ENCODE measurements at regions not wholly inside any gene's neighbourhood (a gene's known extent, or its start where the extent isn't known, plus 50 kb on each side); places are given as distances from the start of the nearest gene placed in this dataset.

- DNase-seq = no peak
Measured at GRCh38 chrX:55326985-55327384, 62.3 kb upstream of the PAGE3 start.

- DNase-seq = no peak
Measured at GRCh38 chrX:55335296-55335695, 70.6 kb upstream of the PAGE3 start.

- no peak for DNase-seq
Measured at GRCh38 chrX:55336176-55336575, 71.5 kb upstream of the PAGE3 start.

- no peak for DNase-seq
Measured at GRCh38 chrX:55340896-55341433, 76.2 kb upstream of the PAGE3 start.

- DNase-seq = peak; percentile 58
Measured at GRCh38 chrX:55342533-55343501, 78.1 kb upstream of the PAGE3 start.

- DNase-seq = no peak
Measured at GRCh38 chrX:55356609-55357008, 91.9 kb upstream of the PAGE3 start.

- DNase-seq = peak; percentile 3
Measured at GRCh38 chrX:55357236-55357635, 92.5 kb upstream of the PAGE3 start.

- no peak for DNase-seq
Measured at GRCh38 chrX:55379396-55379795, 72.5 kb upstream of the MAGEH1 start.

GRCh38 chrX:55389376-55389775 lies 62.6 kb upstream of the MAGEH1 start:
- DNase-seq = no peak

GRCh38 chrX:55396836-55397235 lies 55.1 kb upstream of the MAGEH1 start:
- DNase-seq = peak; percentile 2

Data from CD4-positive, alpha-beta T cell treated with Interleukin-10 for 1 hour (primary cell).